ENCODE measurements at regions not wholly inside any gene's neighbourhood (a gene's known extent, or its start where the extent isn't known, plus 50 kb on each side); places are given as distances from the start of the nearest gene placed in this dataset.

- ATAC-seq (ENCODE audit: poor library complexity) (no peak), DNase-seq (no peak)
- intact Hi-C loops (cut with DNase I): no loop called here
These were observed 219.9 kb upstream of the PACRGL start for GRCh38 chr4:20480165-20480947.

GRCh38 chr4:20483416-20483815, 216.8 kb upstream of the PACRGL start:
- ATAC-seq (ENCODE audit: poor library complexity) (no peak), DNase-seq (no peak)
- intact Hi-C loops (cut with DNase I): no loop called here

- ATAC-seq (ENCODE audit: poor library complexity) (no peak), DNase-seq (no peak)
- intact Hi-C loops (cut with DNase I): no loop called here
These were observed 213.8 kb upstream of the PACRGL start for GRCh38 chr4:20486433-20486832.

- DNase-seq: no peak
- no peak for ATAC-seq (ENCODE audit: poor library complexity)
- intact Hi-C loops (cut with DNase I): no loop called here
These were observed 212.8 kb upstream of the PACRGL start for GRCh38 chr4:20487446-20487845.

- no peak for DNase-seq
- intact Hi-C loops (cut with DNase I): no loop called here
- ATAC-seq (ENCODE audit: poor library complexity): no peak
These were observed 212.4 kb upstream of the PACRGL start for GRCh38 chr4:20487852-20488251.

- ATAC-seq (ENCODE audit: poor library complexity) (no peak), DNase-seq (no peak)
- intact Hi-C loops (cut with DNase I): no loop called here
These were observed 209.5 kb upstream of the PACRGL start for GRCh38 chr4:20490734-20491133.

GRCh38 chr4:20493761-20494353, 206.4 kb upstream of the PACRGL start:
- DNase-seq (no peak), ATAC-seq (ENCODE audit: poor library complexity) (no peak)
- intact Hi-C loops (cut with DNase I): no loop called here

- DNase-seq (no peak), ATAC-seq (ENCODE audit: poor library complexity) (no peak)
- intact Hi-C loops (cut with DNase I): no loop called here
These were observed 204.2 kb upstream of the PACRGL start for GRCh38 chr4:20496068-20496467.

- intact Hi-C loops (cut with DNase I): no loop called here
These were observed 196.1 kb upstream of the PACRGL start for GRCh38 chr4:20504146-20504545.

GRCh38 chr4:20505927-20506326, 194.3 kb upstream of the PACRGL start:
- no peak for ATAC-seq (ENCODE audit: poor library complexity)
- DNase-seq: no peak
- intact Hi-C loops (cut with DNase I): no loop called here

More at GRCh38 chr4:20504146-20504545, 196.1 kb upstream of the PACRGL start:
- DNase-seq (no peak), ATAC-seq (ENCODE audit: poor library complexity) (no peak)

GRCh38 chr4:20506827-20507226, 193.4 kb upstream of the PACRGL start:
- DNase-seq: no peak
- no peak for ATAC-seq (ENCODE audit: poor library complexity)
- intact Hi-C loops (cut with DNase I): no loop called here

- intact Hi-C loops (cut with DNase I): no loop called here
- no peak for DNase-seq
- ATAC-seq (ENCODE audit: poor library complexity): no peak
These were observed 190.9 kb upstream of the PACRGL start for GRCh38 chr4:20509315-20509714.

- intact Hi-C loops (cut with DNase I): no loop called here
- DNase-seq (no peak), ATAC-seq (ENCODE audit: poor library complexity) (peak; percentile 61)
These were observed 188.0 kb upstream of the PACRGL start for GRCh38 chr4:20512033-20512792.

- ATAC-seq (ENCODE audit: poor library complexity) (no peak), DNase-seq (no peak)
- intact Hi-C loops (cut with DNase I): no loop called here
These were observed 187.3 kb upstream of the PACRGL start for GRCh38 chr4:20512985-20513384.

GRCh38 chr4:20520901-20521300, 179.4 kb upstream of the PACRGL start:
- ATAC-seq (ENCODE audit: poor library complexity) (no peak), DNase-seq (no peak)
- intact Hi-C loops (cut with DNase I): no loop called here

- ATAC-seq (ENCODE audit: poor library complexity) (no peak), DNase-seq (no peak)
- intact Hi-C loops (cut with DNase I): no loop called here
These were observed 171.8 kb upstream of the PACRGL start for GRCh38 chr4:20528508-20528907.

GRCh38 chr4:20529691-20530090, 170.6 kb upstream of the PACRGL start:
- intact Hi-C loops (cut with DNase I): no loop called here
- no peak for ATAC-seq (ENCODE audit: poor library complexity)

GRCh38 chr4:20532116-20532790, 168.0 kb upstream of the PACRGL start:
- ATAC-seq (ENCODE audit: poor library complexity) (no peak), DNase-seq (no peak)
- intact Hi-C loops (cut with DNase I): no loop called here

More at GRCh38 chr4:20529691-20530090, 170.6 kb upstream of the PACRGL start:
- no peak for DNase-seq
